ENCODE measurements at regions not wholly inside any gene's neighbourhood (a gene's known extent, or its start where the extent isn't known, plus 50 kb on each side); places are given as distances from the start of the nearest gene placed in this dataset.
A peak's percentile ranks its signal among the peaks of the same experiment; 100 is the strongest.

- DNase-seq (ENCODE audit: low spot score), result peak; percentile 71
Measured at GRCh38 chr12:19572920-19573558, 133.7 kb downstream of the AEBP2 start.

- DNase-seq (ENCODE audit: low spot score), result no peak
Measured at GRCh38 chr12:19573866-19574265, 134.6 kb downstream of the AEBP2 start.

GRCh38 chr12:19574601-19575000, 135.3 kb downstream of the AEBP2 start:
- DNase-seq (ENCODE audit: low spot score), result no peak

GRCh38 chr12:19575337-19576243, 136.3 kb downstream of the AEBP2 start:
- peak; percentile 41 for DNase-seq (ENCODE audit: low spot score)

GRCh38 chr12:19576506-19577280, 137.4 kb downstream of the AEBP2 start:
- no peak for DNase-seq (ENCODE audit: low spot score)

GRCh38 chr12:19577281-19577530, 137.9 kb downstream of the AEBP2 start:
- no peak for DNase-seq (ENCODE audit: low spot score)

GRCh38 chr12:19584732-19585131, 145.4 kb downstream of the AEBP2 start:
- no peak for DNase-seq (ENCODE audit: low spot score)

GRCh38 chr12:19588951-19589350, 149.7 kb downstream of the AEBP2 start:
- no peak for DNase-seq (ENCODE audit: low spot score)

GRCh38 chr12:19591951-19592350, 152.7 kb downstream of the AEBP2 start:
- DNase-seq (ENCODE audit: low spot score), result no peak

- no peak for DNase-seq (ENCODE audit: low spot score)
Measured at GRCh38 chr12:19596434-19597166, 157.3 kb downstream of the AEBP2 start.

GRCh38 chr12:19597167-19598026, 158.1 kb downstream of the AEBP2 start:
- no peak for DNase-seq (ENCODE audit: low spot score)

- no peak for DNase-seq (ENCODE audit: low spot score)
Measured at GRCh38 chr12:19605720-19606119, 166.4 kb downstream of the AEBP2 start.

GRCh38 chr12:19608039-19608438, 168.7 kb downstream of the AEBP2 start:
- no peak for DNase-seq (ENCODE audit: low spot score)

GRCh38 chr12:19613051-19613535, 173.8 kb downstream of the AEBP2 start:
- no peak for DNase-seq (ENCODE audit: low spot score)

GRCh38 chr12:19614601-19615383, 175.5 kb downstream of the AEBP2 start:
- DNase-seq (ENCODE audit: low spot score), result no peak

- no peak for DNase-seq (ENCODE audit: low spot score)
Measured at GRCh38 chr12:19615384-19615725, 176.1 kb downstream of the AEBP2 start.

GRCh38 chr12:19616781-19617180, 177.5 kb downstream of the AEBP2 start:
- DNase-seq (ENCODE audit: low spot score), result no peak

GRCh38 chr12:19620222-19620621, 180.9 kb downstream of the AEBP2 start:
- peak; percentile 1 for DNase-seq (ENCODE audit: low spot score)

- DNase-seq (ENCODE audit: low spot score), result no peak
Measured at GRCh38 chr12:19623751-19624399, 184.6 kb downstream of the AEBP2 start.

GRCh38 chr12:19624491-19624890, 185.2 kb downstream of the AEBP2 start:
- DNase-seq (ENCODE audit: low spot score), result no peak
